ENCODE measurements at regions not wholly inside any gene's neighbourhood (a gene's known extent, or its start where the extent isn't known, plus 50 kb on each side); places are given as distances from the start of the nearest gene placed in this dataset.

DNA sequence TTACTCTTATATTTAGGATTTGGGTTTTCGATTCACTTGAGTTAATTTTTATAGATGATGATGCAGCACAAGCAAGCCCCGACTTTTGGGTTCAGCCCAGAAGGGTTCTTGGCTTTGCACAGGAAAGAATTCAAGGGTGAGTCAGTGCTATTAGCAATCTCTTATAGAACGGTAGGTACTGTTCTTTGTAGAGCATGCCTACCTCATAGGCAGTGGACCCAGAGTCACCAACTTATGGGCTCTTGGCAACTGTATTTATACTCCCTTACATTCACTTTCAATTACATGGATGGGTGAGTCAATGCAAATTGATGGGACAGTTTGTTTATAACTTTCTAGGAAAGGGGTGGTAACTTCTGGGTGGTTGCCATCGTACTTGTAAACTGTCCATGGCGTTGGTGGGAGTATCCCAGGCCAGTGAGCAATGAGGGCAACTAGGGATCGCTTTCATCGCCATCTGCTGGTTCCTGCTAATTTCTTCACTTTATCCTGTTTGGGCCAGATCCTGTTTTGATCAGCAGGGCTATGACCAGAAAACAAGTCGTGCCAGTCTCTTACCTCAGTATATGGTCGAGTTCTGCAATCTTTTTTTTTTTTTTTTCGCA, 362.6 kb downstream of the CNTNAP4 start:
- CTCF ChIA-PET: no interaction called here
- in situ Hi-C loops (cut with HindIII; ENCODE audit: low pct_unique_long_range_greater_than_20kb, low sequenced_read_pairs) (no loop called here), intact Hi-C loops (cut with micrococcal nuclease; ENCODE audit: unreplicated experiment) (no loop called here)
- Histone ChIP-seq H3K27ac (ENCODE audit: low read length) (no peak overlapping the region), H3K9me3 (ENCODE audit: control insufficient read depth, insufficient read depth, low read depth, low read length) (no peaks in the 10 kb centered on the region), H3K36me3 (ENCODE audit: control insufficient read depth, insufficient read depth, low read length) (no peaks in the 10 kb centered on the region), H3K4me1 (ENCODE audit: control insufficient read depth, insufficient read depth, low read length) (no peaks in the 10 kb centered on the region), H3K27me3 (ENCODE audit: control insufficient read depth, insufficient read depth, low read length) (no peaks in the 10 kb centered on the region), H3K4me3 (ENCODE audit: low read depth in 2 of 2, low read length in 2 of 2) (no peak overlapping the region)
- ATAC-seq (no peak), DNase-seq (ENCODE audit: low read depth, low spot score) (no peak)
- BruUV-seq (replicated peaks): no TSS peak
- TF ChIP-seq CTCF (IDR thresholded peaks at IDR 0.05) (peak; percentile 32; the same call in 1 of the 2 replicates), TCF7L2 (IDR thresholded peaks at IDR 0.05; ENCODE audit: low read depth, low read length) (no peak), POLR2AphosphoS5 (IDR thresholded peaks at IDR 0.05; ENCODE audit: low read depth, low read length) (no peak)
- POLR2A ChIA-PET: no interaction called here

DNA sequence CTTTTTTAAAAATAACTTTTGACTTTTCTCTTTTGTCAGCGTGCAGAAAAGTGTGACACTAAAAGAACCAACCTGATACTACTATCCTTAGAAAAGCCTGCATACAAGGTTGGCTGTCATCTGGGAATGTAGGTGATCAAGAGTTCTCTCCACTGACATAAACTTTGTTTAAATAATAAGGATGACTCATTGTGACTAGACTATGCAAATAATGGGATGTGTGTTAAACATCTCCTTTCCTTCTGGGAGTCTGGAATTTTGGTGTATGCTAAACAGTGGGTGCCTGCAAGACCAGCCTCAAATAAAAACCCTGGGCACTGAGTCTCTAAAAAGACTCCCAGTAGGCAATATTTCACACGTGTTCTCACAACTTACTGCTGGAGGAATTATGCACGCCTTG, 373.4 kb downstream of the CNTNAP4 start:
- no peaks in the 10 kb centered on the region for H3K4me1 ChIP-seq (ENCODE audit: control insufficient read depth, insufficient read depth, low read length)
- H3K27ac ChIP-seq (ENCODE audit: low read length): no peak overlapping the region
- BruUV-seq (replicated peaks): no TSS peak
- CTCF ChIA-PET: no interaction called here
- DNase-seq (ENCODE audit: low read depth, low spot score): no peak
- intact Hi-C loops (cut with micrococcal nuclease; ENCODE audit: unreplicated experiment): loop anchor here (5.0 kb wide), 1 partner anchor 373 kb away; the partner anchor contains the start of gene CNTNAP4
- H3K4me3 ChIP-seq (ENCODE audit: low read depth in 2 of 2, low read length in 2 of 2): no peak overlapping the region
- in situ Hi-C loops (cut with HindIII; ENCODE audit: low pct_unique_long_range_greater_than_20kb, low sequenced_read_pairs): no loop called here
- POLR2A ChIA-PET: no interaction called here
- H3K36me3 ChIP-seq (ENCODE audit: control insufficient read depth, insufficient read depth, low read length): no peaks in the 10 kb centered on the region
- TF ChIP-seq TCF7L2 (IDR thresholded peaks at IDR 0.05; ENCODE audit: low read depth, low read length) (no peak), POLR2AphosphoS5 (IDR thresholded peaks at IDR 0.05; ENCODE audit: low read depth, low read length) (no peak), CTCF (IDR thresholded peaks at IDR 0.05) (no peak), SIN3A (IDR thresholded peaks at IDR 0.05; ENCODE audit: borderline replicate concordance, insufficient read depth, low read depth, low read length) (no peak), REST (IDR thresholded peaks at IDR 0.05; ENCODE audit: insufficient read depth in 1 of 2, low read depth in 2 of 2, low read length in 1 of 2) (no peak)
- H3K9me3 ChIP-seq (ENCODE audit: control insufficient read depth, insufficient read depth, low read depth, low read length): no peaks in the 10 kb centered on the region
- H3K27me3 ChIP-seq (ENCODE audit: control insufficient read depth, insufficient read depth, low read length): no peaks in the 10 kb centered on the region
- no peak for ATAC-seq
